ENCODE measurements at regions not wholly inside any gene's neighbourhood (a gene's known extent, or its start where the extent isn't known, plus 50 kb on each side); places are given as distances from the start of the nearest gene placed in this dataset.
"Not testable (repeated sequence)": the region's sequence is repeated elsewhere in the genome, so short reads cannot be mapped to it uniquely, and the experiment has no call there.

- Histone ChIP-seq H3K4me3 (no peak overlapping the region), H3K36me3 (no peaks in the 10 kb centered on the region), H3K27ac (no peak overlapping the region), H3K4me1 (no peaks in the 10 kb centered on the region), H3K27me3 (peaks cover 32% of the 10 kb centered on the region), H3K9me3 (no peaks in the 10 kb centered on the region)
- no peak for DNase-seq
- 71 to 79% methylated on average over 5 to 8 of the region's 8 CpGs for WGBS, 2 donors (ENCODE audit: low coverage in 1 of 2)
- TF ChIP-seq EP300 (IDR thresholded peaks at IDR 0.05; ENCODE audit: low read depth): no peak
- no peak for TF ChIP-seq CTCF (IDR thresholded peaks at IDR 0.05)
- no peak for TF ChIP-seq POLR2A (IDR thresholded peaks at IDR 0.05)
- no peak for TF ChIP-seq POLR2AphosphoS5 (IDR thresholded peaks at IDR 0.05)
- intact Hi-C loops (cut with DNase I; ENCODE audit: low total_unique reads): no loop called here
- in situ Hi-C loops (cut with MboI; ENCODE audit: low pct_ligation_motif_present in 1 of 4, low pct_unique_long_range_greater_than_20kb in 1 of 4, low sequenced_read_pairs in 3 of 4): no loop called here
Measured at GRCh38 chr17:74130841-74131240, 72.6 kb upstream of the RPL38 start.

- H3K27ac ChIP-seq: no peak overlapping the region
- no peak overlapping the region for H3K4me3 ChIP-seq
- peaks cover 39% of the 10 kb centered on the region for H3K27me3 ChIP-seq
- no peaks in the 10 kb centered on the region for H3K4me1 ChIP-seq
- in situ Hi-C loops (cut with MboI; ENCODE audit: low pct_ligation_motif_present in 1 of 4, low pct_unique_long_range_greater_than_20kb in 1 of 4, low sequenced_read_pairs in 3 of 4) (no loop called here), intact Hi-C loops (cut with DNase I; ENCODE audit: low total_unique reads) (no loop called here)
- no peak for DNase-seq
- H3K9me3 ChIP-seq: no peaks in the 10 kb centered on the region
- H3K36me3 ChIP-seq: no peaks in the 10 kb centered on the region
- no peak for TF ChIP-seq EP300 (IDR thresholded peaks at IDR 0.05; ENCODE audit: low read depth)
- no peak for TF ChIP-seq POLR2AphosphoS5 (IDR thresholded peaks at IDR 0.05)
- TF ChIP-seq CTCF (IDR thresholded peaks at IDR 0.05): no peak
- no peak for TF ChIP-seq POLR2A (IDR thresholded peaks at IDR 0.05)
- WGBS, 2 donors (ENCODE audit: low coverage in 1 of 2): 67 to 68% methylated on average over 1 to 6 of the region's 6 CpGs
Measured at GRCh38 chr17:74132354-74132753, 71.1 kb upstream of the RPL38 start.

GRCh38 chr17:74133740-74134139, 69.7 kb upstream of the RPL38 start:
- Histone ChIP-seq H3K9me3 (no peaks in the 10 kb centered on the region), H3K36me3 (no peaks in the 10 kb centered on the region), H3K4me1 (no peaks in the 10 kb centered on the region), H3K27ac (no peak overlapping the region), H3K4me3 (no peak overlapping the region), H3K27me3 (peaks cover 49% of the 10 kb centered on the region)
- TF ChIP-seq POLR2A (IDR thresholded peaks at IDR 0.05) (no peak), EP300 (IDR thresholded peaks at IDR 0.05; ENCODE audit: low read depth) (no peak), CTCF (IDR thresholded peaks at IDR 0.05) (no peak), POLR2AphosphoS5 (IDR thresholded peaks at IDR 0.05) (no peak)
- 78 to 80% methylated on average over 15 to 22 of the region's 22 CpGs for WGBS, 2 donors (ENCODE audit: low coverage in 1 of 2)
- DNase-seq: no peak
- intact Hi-C loops (cut with DNase I; ENCODE audit: low total_unique reads): no loop called here
- in situ Hi-C loops (cut with MboI; ENCODE audit: low pct_ligation_motif_present in 1 of 4, low pct_unique_long_range_greater_than_20kb in 1 of 4, low sequenced_read_pairs in 3 of 4): no loop called here

GRCh38 chr17:74134234-74134633, 69.2 kb upstream of the RPL38 start:
- peaks cover 49% of the 10 kb centered on the region for H3K27me3 ChIP-seq
- intact Hi-C loops (cut with DNase I; ENCODE audit: low total_unique reads); H3K27ac ChIP-seq; H3K36me3 ChIP-seq; DNase-seq; in situ Hi-C loops (cut with MboI; ENCODE audit: low pct_ligation_motif_present in 1 of 4, low pct_unique_long_range_greater_than_20kb in 1 of 4, low sequenced_read_pairs in 3 of 4); H3K4me1 ChIP-seq; H3K4me3 ChIP-seq; H3K9me3 ChIP-seq: not testable (repeated sequence)
- 81 to 82% methylated on average over 3 to 5 of the region's 5 CpGs for WGBS, 2 donors (ENCODE audit: low coverage in 1 of 2)

GRCh38 chr17:74134991-74135390, 68.5 kb upstream of the RPL38 start:
- no peaks in the 10 kb centered on the region for H3K4me1 ChIP-seq
- WGBS, 2 donors (ENCODE audit: low coverage in 1 of 2): 67 to 88% methylated on average over 1 of the region's 1 CpG
- TF ChIP-seq POLR2AphosphoS5 (IDR thresholded peaks at IDR 0.05) (no peak), EP300 (IDR thresholded peaks at IDR 0.05; ENCODE audit: low read depth) (no peak), CTCF (IDR thresholded peaks at IDR 0.05) (no peak), POLR2A (IDR thresholded peaks at IDR 0.05) (no peak)
- in situ Hi-C loops (cut with MboI; ENCODE audit: low pct_ligation_motif_present in 1 of 4, low pct_unique_long_range_greater_than_20kb in 1 of 4, low sequenced_read_pairs in 3 of 4): no loop called here
- no peak for DNase-seq
- no peaks in the 10 kb centered on the region for H3K36me3 ChIP-seq
- H3K27ac ChIP-seq: no peak overlapping the region
- H3K9me3 ChIP-seq: no peaks in the 10 kb centered on the region
- H3K4me3 ChIP-seq: no peak overlapping the region
- intact Hi-C loops (cut with DNase I; ENCODE audit: low total_unique reads): no loop called here
- H3K27me3 ChIP-seq: peaks cover 44% of the 10 kb centered on the region

Data from transverse colon (tissue), 4 donors.